Activated T-helper 2 cell treated with anti-CD3 and anti-CD28 coated beads, Interferon-gamma antibody, Interleukin-2, Interleukin-4, amounts not matched to agents 10 μg/mL and 5 μg/mL and 100 μg/mL, durations not matched to agents 14 hours and 24 hours and 36 hours (primary cell): ENCODE measurements at regions not wholly inside any gene's neighbourhood (a gene's known extent, or its start where the extent isn't known, plus 50 kb on each side); places are given as distances from the start of the nearest gene placed in this dataset.
"Not testable (repeated sequence)": the region's sequence is repeated elsewhere in the genome, so short reads cannot be mapped to it uniquely, and the experiment has no call there.

ENCODE experiments used
- DNase-seq: peaks from one replicate; pipeline ENCODE4 v3.0.0; 2021; ENCODE audit warnings: low spot score
- H3K27ac Mint-ChIP-seq: one replicate; pipeline ENCODE4 v1.8.0; 2021; ENCODE audit warnings: mixed read lengths
- H3K27me3 Mint-ChIP-seq: one replicate; pipeline ENCODE4 v1.8.0; 2021; ENCODE audit warnings: low read depth, mixed read lengths
- H3K36me3 Mint-ChIP-seq: one replicate; pipeline ENCODE4 v1.8.0; 2021; ENCODE audit warnings: low read depth, mixed read lengths
- H3K4me1 Mint-ChIP-seq: one replicate; pipeline ENCODE4 v1.8.0; 2021; ENCODE audit warnings: low read depth, mixed read lengths
- H3K4me3 Mint-ChIP-seq: one replicate; pipeline ENCODE4 v1.8.0; 2021; ENCODE audit warnings: low read depth, mild to moderate bottlenecking, moderate library complexity, mixed read lengths
- H3K9me3 Mint-ChIP-seq: one replicate; pipeline ENCODE4 v1.8.0; 2021; ENCODE audit warnings: mixed read lengths
- intact Hi-C: fragments of 100-400 bp; cut with micrococcal nuclease; formaldehyde crosslinking; loops from one replicate; pipeline ENCODE4 v1.15.1; 2023

DNA sequence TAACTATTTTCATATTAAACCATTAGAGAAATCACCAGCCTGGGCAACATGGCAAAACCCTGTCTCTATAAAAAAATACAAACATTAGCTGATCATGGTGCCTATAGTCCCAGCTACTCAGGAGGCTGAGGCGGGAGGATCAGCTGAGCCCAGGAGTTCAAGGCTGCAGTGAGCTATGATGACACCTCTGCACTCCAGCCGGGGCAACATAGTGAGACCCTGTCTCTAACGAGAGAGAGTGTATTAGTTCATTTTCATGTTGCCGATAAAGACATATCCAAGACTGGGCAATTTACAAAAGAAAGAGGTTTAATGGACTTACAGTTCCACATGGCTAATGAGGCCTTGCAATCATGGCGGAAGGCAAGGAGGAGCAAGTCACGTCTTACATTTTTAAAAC, 102.1 kb upstream of the IL12A start:
- H3K9me3 Mint-ChIP-seq, H3K27ac Mint-ChIP-seq, DNase-seq, H3K4me1 Mint-ChIP-seq, H3K36me3 Mint-ChIP-seq, H3K4me3 Mint-ChIP-seq: not testable (repeated sequence)
- peaks cover 26% of the 10 kb centered on the region for H3K27me3 Mint-ChIP-seq
- intact Hi-C loops, result loop anchor here (5.0 kb wide), 1 partner anchor 601 kb away; no protein-coding TSS in a partner anchor

DNA sequence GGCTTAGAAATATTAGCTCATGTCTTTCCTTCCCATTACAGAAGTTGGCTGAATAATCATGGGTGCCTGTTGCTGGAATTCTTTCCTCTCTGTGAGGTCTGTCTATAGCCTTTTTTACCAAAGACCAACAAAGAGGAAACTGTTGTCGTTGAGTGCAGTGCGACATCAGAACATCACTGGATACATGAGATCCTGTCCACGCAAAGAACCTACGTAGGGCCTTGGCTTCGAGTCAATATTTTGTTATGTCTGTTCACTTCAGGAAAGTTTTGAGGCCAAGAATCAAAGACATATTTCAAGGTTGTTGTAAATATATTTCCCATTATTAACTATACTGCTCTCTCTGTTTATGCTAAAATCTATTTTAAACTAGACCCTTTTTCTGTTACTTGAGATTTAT, 101.5 kb upstream of the IL12A start:
- no peak overlapping the region for H3K27ac Mint-ChIP-seq
- H3K36me3 Mint-ChIP-seq, result no peaks in the 10 kb centered on the region
- H3K9me3 Mint-ChIP-seq, result no peaks in the 10 kb centered on the region
- peaks cover 24% of the 10 kb centered on the region for H3K27me3 Mint-ChIP-seq
- H3K4me3 Mint-ChIP-seq, result no peak overlapping the region
- intact Hi-C loops, result loop anchor here (5.0 kb wide), 1 partner anchor 600 kb away; no protein-coding TSS in a partner anchor
- no peaks in the 10 kb centered on the region for H3K4me1 Mint-ChIP-seq
- DNase-seq, result no peak

- Mint-ChIP-seq H3K36me3 (no peaks in the 10 kb centered on the region), H3K9me3 (no peaks in the 10 kb centered on the region), H3K4me1 (no peaks in the 10 kb centered on the region), H3K27ac (no peak overlapping the region), H3K4me3 (no peak overlapping the region), H3K27me3 (peaks cover 21% of the 10 kb centered on the region)
- intact Hi-C loops, result loop anchor here (5.0 kb wide), 1 partner anchor 599 kb away; no protein-coding TSS in a partner anchor
- DNase-seq, result no peak
Measured at GRCh38 chr3:159887911-159888310, 100.7 kb upstream of the IL12A start.

GRCh38 chr3:159892171-159892795, 96.4 kb upstream of the IL12A start:
- H3K36me3 Mint-ChIP-seq, result no peaks in the 10 kb centered on the region
- no peaks in the 10 kb centered on the region for H3K4me1 Mint-ChIP-seq
- DNase-seq, result no peak
- no peaks in the 10 kb centered on the region for H3K9me3 Mint-ChIP-seq
- H3K4me3 Mint-ChIP-seq, result no peak overlapping the region
- intact Hi-C loops, result no loop called here
- peaks cover 36% of the 10 kb centered on the region for H3K27me3 Mint-ChIP-seq
- no peak overlapping the region for H3K27ac Mint-ChIP-seq

DNA sequence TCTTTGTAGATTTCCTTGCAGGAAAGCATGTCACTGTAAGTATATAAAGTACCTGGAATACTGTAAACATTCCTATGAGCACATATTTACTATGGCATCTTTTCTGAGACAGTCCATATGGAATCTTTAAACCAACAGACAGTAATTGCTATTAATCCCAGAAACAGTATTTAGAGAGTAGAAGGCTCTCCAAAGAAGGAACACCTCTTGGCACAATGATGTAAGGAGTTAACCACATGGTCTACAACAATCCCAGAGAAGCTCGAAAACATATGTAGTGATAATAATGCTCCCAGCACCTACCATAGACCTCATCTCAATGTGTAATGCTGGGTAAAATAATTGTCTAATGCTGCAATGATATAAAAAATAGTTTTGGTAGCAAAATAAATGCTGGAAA, 95.8 kb upstream of the IL12A start:
- H3K4me1 Mint-ChIP-seq, result no peaks in the 10 kb centered on the region
- H3K9me3 Mint-ChIP-seq, result no peaks in the 10 kb centered on the region
- no peak overlapping the region for H3K27ac Mint-ChIP-seq
- DNase-seq, result no peak
- H3K27me3 Mint-ChIP-seq, result peaks cover 36% of the 10 kb centered on the region
- intact Hi-C loops, result no loop called here
- H3K36me3 Mint-ChIP-seq, result no peaks in the 10 kb centered on the region
- no peak overlapping the region for H3K4me3 Mint-ChIP-seq

- intact Hi-C loops, result no loop called here
- Mint-ChIP-seq H3K9me3 (no peaks in the 10 kb centered on the region), H3K27me3 (peaks cover 30% of the 10 kb centered on the region), H3K27ac (no peak overlapping the region), H3K4me1 (no peaks in the 10 kb centered on the region), H3K4me3 (no peak overlapping the region), H3K36me3 (no peaks in the 10 kb centered on the region)
- DNase-seq, result no peak
Measured at GRCh38 chr3:159894386-159894785, 94.2 kb upstream of the IL12A start.

GRCh38 chr3:159895430-159895829, 93.2 kb upstream of the IL12A start:
- Mint-ChIP-seq H3K9me3 (no peaks in the 10 kb centered on the region), H3K36me3 (no peaks in the 10 kb centered on the region), H3K27me3 (peaks cover 32% of the 10 kb centered on the region), H3K27ac (no peak overlapping the region), H3K4me1 (no peaks in the 10 kb centered on the region), H3K4me3 (no peak overlapping the region)
- DNase-seq, result no peak
- intact Hi-C loops, result no loop called here

- intact Hi-C loops, result no loop called here
- Mint-ChIP-seq H3K27me3 (peaks cover 35% of the 10 kb centered on the region), H3K27ac (no peak overlapping the region), H3K9me3 (no peaks in the 10 kb centered on the region), H3K4me3 (no peak overlapping the region), H3K36me3 (no peaks in the 10 kb centered on the region), H3K4me1 (no peaks in the 10 kb centered on the region)
- DNase-seq, result no peak
Measured at GRCh38 chr3:159896543-159896942, 92.1 kb upstream of the IL12A start.

DNA sequence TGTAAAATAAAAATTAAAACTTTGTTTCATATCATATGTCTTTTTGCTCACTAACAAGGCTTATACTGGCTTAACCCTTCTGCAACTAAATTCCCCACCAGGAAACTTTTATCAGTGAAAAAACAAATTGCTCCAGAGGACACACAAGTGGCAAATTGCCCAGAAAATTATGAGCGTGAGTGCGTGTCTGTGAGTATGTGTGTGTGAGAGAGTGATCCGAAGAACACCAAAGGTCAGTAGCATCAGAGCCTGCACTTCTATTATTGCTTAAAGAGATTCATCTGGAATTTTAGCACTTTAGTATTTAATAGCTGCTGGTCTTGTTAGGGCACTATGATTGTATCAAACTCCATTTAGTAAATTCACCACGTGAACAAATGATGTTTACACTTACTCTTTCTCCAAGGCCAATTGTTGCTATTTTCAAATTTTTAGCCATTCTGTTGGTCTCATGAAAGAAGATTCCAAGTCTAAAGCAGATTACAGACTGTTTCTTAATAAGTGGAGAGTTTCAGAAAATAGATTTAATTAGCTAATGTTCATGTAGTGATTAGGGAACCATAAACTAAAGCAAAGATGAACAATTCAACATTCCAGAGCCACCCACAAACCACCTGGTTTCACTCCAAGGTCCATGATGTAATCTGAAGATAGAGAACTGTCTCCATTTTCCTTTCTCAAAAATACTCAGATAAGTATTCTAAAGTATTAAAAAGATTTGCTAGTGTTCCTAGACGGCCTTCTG, 91.1 kb upstream of the IL12A start:
- no peak for DNase-seq
- peaks cover 2% of the 10 kb centered on the region for H3K4me1 Mint-ChIP-seq
- H3K27me3 Mint-ChIP-seq, result peaks cover 35% of the 10 kb centered on the region
- no peaks in the 10 kb centered on the region for H3K9me3 Mint-ChIP-seq
- H3K27ac Mint-ChIP-seq, result no peak overlapping the region
- intact Hi-C loops, result no loop called here
- no peaks in the 10 kb centered on the region for H3K36me3 Mint-ChIP-seq
- H3K4me3 Mint-ChIP-seq, result no peak overlapping the region

DNA sequence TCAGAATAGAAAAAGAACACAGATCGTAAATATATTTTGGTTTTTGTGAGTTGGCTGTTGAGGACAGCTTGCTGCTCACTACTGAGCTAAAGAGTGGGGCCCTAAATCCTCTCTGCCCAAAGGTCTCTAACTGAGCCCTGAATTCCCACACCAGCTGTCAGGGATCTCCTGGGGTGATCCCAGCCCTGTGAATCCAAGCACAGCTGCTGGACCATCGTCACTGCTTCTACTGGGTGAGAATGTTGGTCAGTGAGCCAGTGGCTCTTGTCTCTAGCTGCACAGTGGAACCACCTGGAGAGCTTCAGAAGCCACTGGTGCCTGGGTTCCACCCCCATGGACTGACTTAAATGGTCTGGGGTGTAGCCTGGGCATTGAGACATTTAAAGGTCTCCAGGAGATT, 90.5 kb upstream of the IL12A start:
- Mint-ChIP-seq H3K36me3 (no peaks in the 10 kb centered on the region), H3K4me1 (peaks cover 2% of the 10 kb centered on the region), H3K9me3 (no peaks in the 10 kb centered on the region), H3K4me3 (no peak overlapping the region), H3K27ac (no peak overlapping the region), H3K27me3 (peaks cover 40% of the 10 kb centered on the region)
- intact Hi-C loops, result no loop called here
- no peak for DNase-seq

GRCh38 chr3:159899166-159899565, 89.5 kb upstream of the IL12A start:
- H3K27me3 Mint-ChIP-seq, result peaks cover 40% of the 10 kb centered on the region
- no peaks in the 10 kb centered on the region for H3K9me3 Mint-ChIP-seq
- DNase-seq, result no peak
- H3K4me3 Mint-ChIP-seq, result no peak overlapping the region
- peaks cover 2% of the 10 kb centered on the region for H3K4me1 Mint-ChIP-seq
- H3K36me3 Mint-ChIP-seq, result no peaks in the 10 kb centered on the region
- H3K27ac Mint-ChIP-seq, result no peak overlapping the region
- intact Hi-C loops, result no loop called here

- Mint-ChIP-seq H3K4me1 (peaks cover 2% of the 10 kb centered on the region), H3K27me3 (peaks cover 52% of the 10 kb centered on the region), H3K4me3 (no peak overlapping the region), H3K36me3 (no peaks in the 10 kb centered on the region), H3K27ac (no peak overlapping the region), H3K9me3 (peaks cover 3% of the 10 kb centered on the region)
- no peak for DNase-seq
- intact Hi-C loops, result no loop called here
Measured at GRCh38 chr3:159902546-159903314, 85.9 kb upstream of the IL12A start.

- Mint-ChIP-seq H3K4me1 (peaks cover 2% of the 10 kb centered on the region), H3K27ac (no peak overlapping the region), H3K4me3 (no peak overlapping the region), H3K9me3 (peaks cover 3% of the 10 kb centered on the region), H3K27me3 (peaks cover 52% of the 10 kb centered on the region), H3K36me3 (no peaks in the 10 kb centered on the region)
- DNase-seq, result no peak
- intact Hi-C loops, result no loop called here
Measured at GRCh38 chr3:159904455-159904854, 84.2 kb upstream of the IL12A start.
